Stimulated activated CD4-positive, alpha-beta T cell treated with anti-CD3 and anti-CD28 coated beads, Interleukin-1b, Interleukin-23, amount 100 ng/mL, for 1 hour (primary cell): ENCODE measurements at regions not wholly inside any gene's neighbourhood (a gene's known extent, or its start where the extent isn't known, plus 50 kb on each side); places are given as distances from the start of the nearest gene placed in this dataset.

Experiments used
- DNase-seq, 2 donors: peaks; one replicate each; pipeline ENCODE4 v3.0.0-alpha.2; 2020; ENCODE audit warnings: low read depth in 2 of 2

DNA sequence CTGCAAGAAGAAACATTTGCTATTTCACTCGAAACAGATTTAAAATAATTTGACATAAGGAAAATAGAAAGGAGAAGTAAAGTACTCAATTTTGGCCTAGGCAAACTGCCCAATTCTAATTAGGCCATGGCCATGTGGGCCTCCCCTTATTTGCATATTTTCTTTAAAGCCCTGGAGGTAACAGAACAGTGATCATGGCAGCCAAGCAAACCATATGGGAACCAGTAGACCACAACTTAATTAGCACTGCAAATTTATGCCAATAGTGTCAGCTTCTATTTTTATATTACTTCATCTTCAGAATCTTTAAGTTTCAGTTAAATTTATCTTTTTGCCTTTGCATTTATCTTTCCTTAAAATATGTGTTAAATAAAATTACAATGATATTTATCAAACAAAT lies 63.3 kb upstream of the THSD7A start:
- no peak for DNase-seq

DNA sequence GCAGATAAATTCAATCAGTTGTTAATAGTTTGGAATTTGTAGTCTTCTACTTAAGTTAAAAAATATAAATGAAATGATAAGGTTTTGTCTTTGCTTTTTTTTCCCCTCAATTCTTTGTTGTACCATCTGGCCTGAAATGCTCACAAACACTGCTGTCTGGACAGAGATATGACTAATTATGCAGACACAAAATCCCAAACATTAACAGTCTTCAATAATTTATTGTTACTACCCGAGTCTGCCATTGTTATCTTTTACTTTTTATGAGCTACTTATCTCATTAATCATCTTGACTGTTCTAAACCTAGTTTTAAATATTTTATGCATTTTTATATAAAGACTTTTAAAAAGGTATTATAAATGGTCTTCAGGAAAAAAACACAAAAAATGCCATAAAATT lies 64.7 kb upstream of the THSD7A start:
- no peak for DNase-seq

GRCh38 chr7:11899247-11899646 lies 67.2 kb upstream of the THSD7A start:
- no peak for DNase-seq

GRCh38 chr7:11910253-11910652 lies 78.3 kb upstream of the THSD7A start:
- DNase-seq, result no peak

- no peak for DNase-seq
These were observed 79.9 kb upstream of the THSD7A start for GRCh38 chr7:11911900-11912299.

DNA sequence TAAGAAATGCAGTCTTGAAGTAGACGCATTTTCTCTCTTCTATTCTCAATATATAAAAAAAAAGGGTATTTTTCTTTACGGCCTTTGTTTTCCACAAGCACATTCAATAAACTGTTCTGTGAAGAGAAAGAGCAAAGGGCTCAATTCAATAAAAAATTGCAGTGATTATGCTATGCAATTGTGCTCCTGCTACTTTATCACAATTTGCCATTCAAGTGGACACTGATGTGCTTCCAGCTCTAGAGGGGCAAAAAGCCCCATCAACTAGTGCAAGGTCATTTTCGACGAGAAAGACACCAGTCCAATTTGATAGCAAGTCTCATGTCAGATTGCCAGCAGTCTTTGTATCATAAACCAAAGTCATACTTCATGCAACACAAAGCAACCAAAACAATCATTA lies 82.6 kb upstream of the THSD7A start:
- no peak for DNase-seq

- DNase-seq, result no peak
These were observed 91.5 kb upstream of the THSD7A start for GRCh38 chr7:11923376-11923930.

DNA sequence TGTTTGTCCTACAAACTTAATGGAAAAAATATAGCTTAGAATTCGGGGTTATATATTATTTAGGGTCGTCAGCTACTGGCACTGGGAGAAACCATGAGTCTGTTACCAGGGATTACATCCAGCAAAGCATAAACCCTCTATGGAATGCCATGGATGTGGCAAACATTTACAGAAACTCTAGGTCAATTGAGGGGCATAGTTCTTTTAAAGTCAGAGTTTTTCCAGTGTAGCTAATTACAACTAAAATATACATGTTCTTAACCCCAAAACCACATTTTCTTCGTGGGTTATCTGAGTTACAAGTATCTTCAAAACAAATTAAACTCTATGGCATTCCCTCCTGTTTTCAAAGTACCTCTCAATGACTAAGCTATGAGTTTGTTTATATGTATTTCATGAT lies 99.3 kb upstream of the THSD7A start:
- no peak for DNase-seq

DNA sequence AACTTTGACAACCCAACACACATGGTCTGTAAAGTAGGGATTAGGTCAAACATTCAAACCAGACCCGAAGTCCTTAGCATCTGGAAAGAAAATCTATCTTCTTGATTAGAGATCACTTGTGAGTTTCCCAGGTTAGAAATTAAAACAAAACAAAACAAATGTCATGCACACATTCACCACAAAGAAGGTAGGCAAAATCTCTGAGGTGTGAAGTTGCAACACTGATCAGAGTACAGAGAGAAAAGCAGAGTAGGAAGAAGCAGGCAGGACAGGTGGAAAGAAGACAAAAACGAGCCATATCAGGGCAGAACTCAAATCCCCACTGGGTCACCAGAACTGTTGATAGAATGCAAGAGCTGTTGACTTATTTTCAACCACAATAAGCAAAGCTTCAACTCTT lies 102.8 kb upstream of the THSD7A start:
- no peak for DNase-seq

DNA sequence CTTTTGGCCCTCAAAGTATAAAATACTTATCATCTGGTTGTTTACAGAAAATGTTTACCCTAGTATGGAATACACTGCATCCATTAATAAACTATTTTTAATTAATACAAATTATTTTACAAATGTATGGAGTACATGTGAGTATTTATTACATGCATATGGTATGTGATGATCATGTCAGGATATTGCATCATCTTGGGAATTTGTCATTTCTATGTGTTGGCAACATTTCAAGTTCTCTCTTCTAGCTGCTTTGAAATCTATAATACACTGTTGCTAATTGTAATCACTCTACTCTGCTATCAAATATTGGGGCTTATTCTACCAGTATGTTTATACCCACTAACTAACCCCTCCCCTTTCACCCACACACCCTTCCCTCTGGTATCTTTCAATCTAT lies 103.9 kb upstream of the THSD7A start:
- DNase-seq, result no peak

DNA sequence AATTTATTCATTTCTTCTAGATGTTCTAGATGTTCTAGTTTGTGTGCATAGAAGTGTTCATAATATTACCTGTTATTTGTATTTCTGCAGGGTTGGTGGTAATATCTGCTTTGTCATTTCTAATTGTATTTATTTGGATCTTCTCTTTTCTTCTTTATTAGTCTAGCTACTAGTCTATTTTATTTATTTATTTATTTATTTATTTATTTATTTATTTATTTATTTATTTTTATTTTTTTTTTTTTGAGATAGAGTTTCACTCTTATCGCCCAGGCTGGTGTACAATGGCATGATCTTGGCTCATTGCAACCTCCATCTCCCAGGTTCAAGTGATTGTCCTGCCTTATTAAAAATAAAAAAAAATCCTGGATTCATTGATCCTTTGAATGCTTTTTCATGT lies 114.8 kb upstream of the THSD7A start:
- no peak for DNase-seq

- DNase-seq, result no peak
These were observed 118.3 kb upstream of the THSD7A start for GRCh38 chr7:11950281-11950680.

- no peak for DNase-seq
These were observed 118.9 kb upstream of the THSD7A start for GRCh38 chr7:11950942-11951341.

DNA sequence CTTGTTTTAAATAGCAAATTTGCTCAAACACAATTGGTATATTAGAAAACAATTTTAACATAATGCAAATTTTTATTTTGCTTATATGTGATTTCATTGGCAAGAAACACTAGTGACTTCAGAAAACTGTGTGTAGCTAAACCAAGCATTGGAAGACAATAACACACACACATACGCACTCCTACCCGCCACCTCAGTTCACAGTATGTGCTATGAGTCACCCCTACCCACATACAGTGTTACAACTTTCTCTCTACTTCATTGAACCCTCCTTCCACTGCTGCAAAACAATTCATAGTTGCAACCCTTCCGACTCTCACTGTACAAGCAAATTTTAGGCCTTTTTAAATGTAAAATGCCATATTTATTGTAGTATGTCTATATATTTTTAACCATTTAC lies 119.9 kb upstream of the THSD7A start:
- DNase-seq, result no peak

GRCh38 chr7:11952972-11953371 lies 121.0 kb upstream of the THSD7A start:
- DNase-seq, result no peak

DNA sequence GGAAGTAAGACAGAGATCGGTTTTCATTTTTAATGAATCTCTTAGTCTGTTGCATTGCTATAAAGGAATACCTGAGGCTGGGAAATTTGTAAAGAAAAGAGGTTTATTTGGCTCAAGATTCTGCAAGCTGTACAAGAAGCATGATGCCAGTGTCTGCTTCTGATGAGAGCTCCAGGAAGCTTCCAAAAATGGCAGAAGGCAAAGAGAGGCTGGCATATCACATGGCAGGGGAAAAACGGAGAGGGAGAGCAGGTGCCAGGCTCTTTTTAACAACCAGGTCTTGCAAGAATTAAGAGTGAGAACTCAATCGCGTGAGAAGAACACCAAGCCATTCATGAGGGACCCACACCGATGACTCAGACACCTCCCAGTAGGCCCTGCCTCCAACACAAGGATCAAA lies 125.0 kb upstream of the THSD7A start:
- DNase-seq, result no peak

- DNase-seq, result no peak
These were observed 126.0 kb upstream of the THSD7A start for GRCh38 chr7:11957956-11958355.

GRCh38 chr7:11959121-11959520 lies 127.1 kb upstream of the THSD7A start:
- no peak for DNase-seq

DNA sequence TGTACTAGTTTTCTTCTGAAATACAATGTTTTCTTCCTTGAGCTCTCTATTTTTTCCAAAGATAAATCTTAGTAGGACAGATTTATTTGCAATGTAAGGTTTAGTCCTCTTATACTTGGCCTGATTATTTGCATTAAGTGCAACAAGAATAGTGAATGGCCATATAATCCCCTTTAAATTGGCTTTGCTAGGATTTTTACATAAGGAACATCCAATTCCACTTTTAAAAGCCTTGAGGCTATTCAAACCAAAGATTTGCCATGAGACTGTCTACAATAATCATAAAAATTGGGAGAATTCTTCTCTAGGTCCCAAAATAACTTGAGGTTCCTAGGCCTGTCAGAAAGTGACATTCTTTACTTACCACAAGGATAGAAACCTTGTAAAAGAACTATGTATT lies 128.6 kb upstream of the THSD7A start:
- DNase-seq, result no peak

DNA sequence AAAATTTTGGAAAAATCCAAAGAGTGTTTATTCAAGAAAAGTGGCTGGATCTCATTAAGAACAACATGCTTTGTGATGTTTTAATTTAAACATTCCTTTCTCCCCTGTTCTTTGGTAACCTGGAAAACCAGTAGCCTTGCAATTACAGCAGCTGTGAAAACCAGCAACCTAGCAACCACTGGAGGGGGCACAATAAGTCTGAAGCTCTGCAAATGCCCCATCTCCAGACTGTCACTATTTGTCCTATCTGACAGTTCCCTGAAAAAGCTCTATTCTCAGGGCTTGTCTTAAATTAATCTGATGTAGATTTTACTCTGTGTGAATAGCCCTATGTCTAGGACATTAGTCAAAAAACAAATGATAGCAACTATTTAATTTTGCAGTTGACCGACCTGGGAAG lies 137.6 kb upstream of the THSD7A start:
- no peak for DNase-seq

DNA sequence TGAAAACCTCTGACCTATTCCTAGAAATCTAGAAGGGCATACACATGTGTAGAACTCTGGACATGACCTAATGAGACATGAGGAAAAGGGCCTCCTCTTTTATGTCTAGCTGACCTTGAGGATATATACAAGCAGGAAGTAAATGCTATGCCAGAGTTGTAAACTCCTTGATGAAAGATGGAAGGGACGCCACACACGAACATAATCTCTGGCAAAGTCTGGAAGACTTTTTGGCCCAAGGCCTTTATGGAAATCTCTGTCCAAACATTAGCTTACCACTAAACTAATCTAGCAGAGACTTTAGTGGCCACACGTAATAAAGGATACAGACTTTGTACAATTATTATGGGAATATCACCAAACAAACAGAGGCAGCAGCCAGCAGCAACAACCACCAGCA lies 138.1 kb upstream of the THSD7A start:
- no peak for DNase-seq

GRCh38 chr7:11985376-11985775 lies 153.4 kb upstream of the THSD7A start:
- no peak for DNase-seq

DNA sequence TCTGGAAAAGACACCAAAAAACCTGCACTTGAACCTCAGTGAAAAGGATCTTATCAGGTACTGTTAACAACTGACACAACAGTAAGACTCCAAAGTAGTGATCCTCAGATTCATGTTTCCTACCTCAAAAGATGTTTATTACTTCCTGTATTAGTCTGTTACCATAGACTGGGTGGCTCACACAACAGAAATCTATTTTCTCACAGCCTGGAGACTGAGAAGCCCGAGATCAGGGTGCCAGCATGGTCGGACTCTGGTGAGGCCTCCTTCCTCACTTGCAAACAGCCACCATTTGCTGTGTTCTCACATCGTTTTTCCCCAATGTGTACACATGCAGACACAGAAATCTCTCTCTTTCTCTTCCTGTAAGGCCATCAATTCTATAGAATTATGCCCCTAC lies 154.0 kb upstream of the THSD7A start:
- no peak for DNase-seq

- DNase-seq, result no peak
These were observed 156.2 kb upstream of the THSD7A start for GRCh38 chr7:11988186-11988585.

DNA sequence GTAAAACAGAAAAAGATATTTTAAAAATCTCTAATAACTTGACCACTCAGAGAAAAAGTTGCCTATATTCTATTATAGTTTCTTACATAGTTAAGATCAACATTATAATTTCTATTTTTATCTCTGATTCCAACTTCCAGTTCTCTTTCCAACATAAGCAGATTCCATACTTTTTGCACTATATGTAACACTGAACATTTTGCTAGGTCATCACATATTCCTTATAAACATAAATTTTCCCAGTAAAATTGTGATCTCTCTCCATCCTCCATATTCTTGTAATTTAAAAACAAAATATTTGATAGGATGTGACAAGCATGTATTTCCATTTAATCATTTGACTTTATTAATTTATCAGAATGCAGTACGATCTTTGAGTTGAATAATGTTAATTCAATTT lies 170.4 kb upstream of the THSD7A start:
- DNase-seq, result no peak
